GM21717 (cell line): ENCODE measurements at regions not wholly inside any gene's neighbourhood (a gene's known extent, or its start where the extent isn't known, plus 50 kb on each side); places are given as distances from the start of the nearest gene placed in this dataset.
"Not testable (repeated sequence)": the region's sequence is repeated elsewhere in the genome, so short reads cannot be mapped to it uniquely, and the experiment has no call there.

ENCODE experiments used
- ATAC-seq: cut with Tn5 transposase; IDR thresholded peaks from one replicate; pipeline ENCODE4 v1.9.1; 2021; ENCODE audit warnings: mild to moderate bottlenecking, moderate library complexity; ENCODE audit not compliant: unreplicated experiment

GRCh38 chr10:56537984-56538383 is 176.9 kb upstream of the ZWINT start:
- ATAC-seq = no peak

- ATAC-seq = no peak
Observed at GRCh38 chr10:56522166-56522565, 161.1 kb upstream of the ZWINT start.

- ATAC-seq = no peak
Observed at GRCh38 chr10:56508562-56508961, 147.5 kb upstream of the ZWINT start.

- ATAC-seq = no peak
Observed at GRCh38 chr10:56507033-56507432, 146.0 kb upstream of the ZWINT start.

GRCh38 chr10:56505555-56505954 is 144.5 kb upstream of the ZWINT start:
- ATAC-seq = no peak

- no peak for ATAC-seq
Observed at GRCh38 chr10:56496186-56496486, 135.1 kb upstream of the ZWINT start.

- ATAC-seq = no peak
Observed at GRCh38 chr10:56487746-56488145, 126.7 kb upstream of the ZWINT start.

- no peak for ATAC-seq
Observed at GRCh38 chr10:56481521-56482091, 120.5 kb upstream of the ZWINT start.

GRCh38 chr10:56472978-56473377 is 111.9 kb upstream of the ZWINT start:
- ATAC-seq = no peak

- ATAC-seq = no peak
Observed at GRCh38 chr10:56470701-56471100, 109.6 kb upstream of the ZWINT start.

GRCh38 chr10:56469482-56469881 is 108.4 kb upstream of the ZWINT start:
- no peak for ATAC-seq

- ATAC-seq = no peak
Observed at GRCh38 chr10:56466005-56466404, 104.9 kb upstream of the ZWINT start.

GRCh38 chr10:56449770-56450169 is 88.7 kb upstream of the ZWINT start:
- no peak for ATAC-seq

- ATAC-seq = not testable (repeated sequence)
Observed at GRCh38 chr10:56447613-56448012, 86.6 kb upstream of the ZWINT start.

GRCh38 chr10:56441337-56441736 is 80.3 kb upstream of the ZWINT start:
- not testable (repeated sequence) for ATAC-seq
